ENCODE measurements at regions not wholly inside any gene's neighbourhood (a gene's known extent, or its start where the extent isn't known, plus 50 kb on each side); places are given as distances from the start of the nearest gene placed in this dataset.

DNA sequence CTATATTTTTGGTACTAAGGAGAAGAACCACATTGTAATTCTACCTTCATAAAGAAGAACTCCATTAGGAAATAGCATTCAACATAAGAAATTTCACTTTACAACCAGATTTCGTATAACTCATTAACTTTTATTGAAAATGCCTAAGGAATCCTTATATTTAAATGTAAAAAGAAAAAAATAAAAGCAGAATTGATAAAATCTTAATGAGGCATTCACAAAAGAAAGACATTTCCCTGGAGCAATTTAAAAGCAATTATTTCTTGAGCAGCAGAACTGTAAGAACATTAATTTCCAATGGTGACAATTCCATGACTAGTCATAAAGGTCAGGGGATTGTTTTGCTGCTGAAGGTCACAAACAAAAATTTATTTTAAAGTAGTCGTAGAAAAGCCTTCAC is 1192.8 kb upstream of the TMEM132C start:
- in situ Hi-C loops (cut with MboI; ENCODE audit: low sequenced_read_pairs): no loop called here

DNA sequence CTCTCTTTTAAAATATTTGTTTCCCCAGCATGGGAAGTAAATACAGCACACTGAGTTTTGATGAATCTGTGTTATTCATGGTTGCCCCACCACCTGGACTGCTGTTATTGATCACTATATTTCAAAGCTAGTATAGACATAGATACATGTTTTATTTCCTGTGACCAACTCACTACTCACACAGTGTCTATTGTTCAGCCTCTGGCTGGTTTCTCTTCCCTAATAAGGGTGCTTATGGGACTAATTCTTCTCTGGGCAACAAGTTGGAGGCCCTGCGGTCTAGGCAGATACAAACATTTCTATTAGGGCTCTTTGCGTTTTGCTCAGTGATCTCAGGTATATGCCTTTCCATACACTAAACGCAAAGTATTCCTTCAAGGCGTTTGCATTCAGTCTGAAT is 1191.0 kb upstream of the TMEM132C start:
- in situ Hi-C loops (cut with MboI; ENCODE audit: low sequenced_read_pairs): no loop called here

DNA sequence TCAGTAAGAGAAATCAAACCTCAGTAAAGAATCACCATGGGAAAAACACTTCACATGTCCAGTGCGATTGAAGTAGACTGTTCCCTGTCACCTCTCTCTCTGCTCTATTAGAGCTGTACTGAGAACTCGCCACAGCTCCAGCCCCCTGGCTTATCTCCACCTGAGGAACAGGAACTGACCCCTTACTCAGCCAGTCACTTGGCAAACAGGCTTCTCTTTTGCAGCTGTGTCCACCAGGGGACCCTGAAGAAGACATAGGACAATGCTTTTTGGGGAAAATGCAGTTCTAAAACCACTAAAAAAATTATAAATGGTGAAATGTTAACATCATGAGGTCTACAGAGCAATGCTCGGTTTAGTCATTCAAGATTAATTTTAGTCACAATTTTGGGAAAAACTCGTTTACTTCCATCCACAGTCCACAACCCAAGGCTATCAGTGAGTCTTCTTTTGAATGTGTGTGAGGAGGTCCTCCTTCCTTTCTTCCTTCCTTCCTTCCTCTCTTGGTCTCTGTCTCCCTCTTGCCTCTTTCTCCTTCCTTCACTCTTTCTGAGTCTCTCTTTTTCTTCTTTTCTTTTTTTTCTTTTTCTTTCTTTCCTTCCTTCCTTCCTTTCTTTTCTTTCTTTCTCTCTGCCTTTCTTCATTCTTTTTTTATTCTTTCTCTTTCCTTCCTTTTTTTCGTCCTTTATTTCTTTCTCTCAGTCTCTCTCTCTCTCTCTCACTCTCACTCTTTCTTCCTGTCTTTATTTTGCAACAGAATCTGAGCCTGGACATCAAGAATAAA is 1189.5 kb upstream of the TMEM132C start:
- in situ Hi-C loops (cut with MboI; ENCODE audit: low sequenced_read_pairs): no loop called here

DNA sequence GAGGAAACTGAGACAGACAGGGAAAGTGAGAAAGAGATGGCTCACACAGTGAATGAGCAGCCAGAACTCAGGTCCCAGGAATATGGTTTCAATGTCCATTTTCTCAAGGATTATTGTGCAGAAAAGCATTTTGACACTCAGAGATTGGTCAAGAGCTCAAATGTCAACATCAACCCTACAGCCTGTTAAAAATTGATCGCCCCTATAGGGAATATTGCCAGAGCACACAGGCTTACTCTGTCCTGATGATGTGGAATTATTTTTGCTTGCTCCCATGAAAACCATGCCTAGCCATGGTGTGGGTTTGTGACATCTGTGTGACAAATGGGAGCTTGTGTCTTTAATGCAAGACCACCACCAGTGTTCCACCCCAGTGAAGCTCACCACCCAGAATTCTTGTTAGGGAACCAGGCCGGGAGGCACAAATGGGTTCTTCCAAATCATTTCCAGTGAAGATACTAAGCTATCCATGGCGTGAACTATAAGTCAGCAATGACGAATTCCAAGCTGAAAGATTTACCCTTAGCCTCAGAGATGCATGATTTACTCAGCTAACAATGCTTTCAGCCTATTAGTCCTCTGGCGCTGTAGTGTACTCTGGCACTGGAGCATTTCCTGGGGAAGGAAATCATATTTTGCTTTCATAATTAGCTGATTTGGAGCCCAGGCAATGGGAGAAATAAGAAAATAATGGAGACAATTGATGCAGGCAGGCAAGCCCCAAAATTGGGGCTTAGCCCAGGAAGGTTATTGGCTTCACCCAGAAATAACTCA is 1188.2 kb upstream of the TMEM132C start:
- in situ Hi-C loops (cut with MboI; ENCODE audit: low sequenced_read_pairs): no loop called here

DNA sequence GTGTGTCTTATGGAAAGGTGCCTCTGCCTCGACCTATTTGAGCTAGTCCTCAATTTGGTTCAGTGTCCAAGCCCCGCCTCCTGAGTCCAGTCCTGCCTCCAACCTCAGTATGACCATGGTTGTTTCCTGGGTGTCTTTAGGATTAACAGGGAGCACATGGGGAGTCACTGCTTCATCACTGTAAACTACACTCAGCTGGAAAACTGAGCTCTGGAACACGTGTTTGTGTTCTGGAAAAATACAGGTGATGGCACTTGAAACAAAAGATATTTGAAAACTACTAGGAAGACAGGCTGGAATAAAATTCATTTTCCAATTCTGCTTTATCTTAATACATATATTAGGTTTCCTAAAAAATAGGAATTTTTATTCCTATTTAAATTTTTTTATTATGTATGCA is 1187.3 kb upstream of the TMEM132C start:
- in situ Hi-C loops (cut with MboI; ENCODE audit: low sequenced_read_pairs): no loop called here

DNA sequence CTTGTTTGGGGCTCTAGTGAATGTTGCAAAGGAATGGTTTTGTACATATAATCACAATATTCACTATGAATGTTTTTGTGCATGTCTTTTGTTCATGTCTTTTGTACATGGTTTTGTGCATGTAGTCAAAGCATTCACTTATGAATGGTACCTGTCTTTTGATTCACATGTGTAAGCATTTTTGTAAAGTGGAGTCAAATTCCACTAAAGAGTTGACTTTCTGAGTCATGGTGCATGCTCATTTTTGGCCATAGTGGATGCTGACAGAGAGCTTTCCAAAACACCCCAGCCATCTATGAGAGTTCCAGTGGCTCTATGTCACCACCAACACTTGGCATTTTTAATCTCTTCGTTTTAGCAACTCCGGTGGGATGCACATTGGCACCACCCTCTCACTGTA is 1185.9 kb upstream of the TMEM132C start:
- in situ Hi-C loops (cut with MboI; ENCODE audit: low sequenced_read_pairs): no loop called here

DNA sequence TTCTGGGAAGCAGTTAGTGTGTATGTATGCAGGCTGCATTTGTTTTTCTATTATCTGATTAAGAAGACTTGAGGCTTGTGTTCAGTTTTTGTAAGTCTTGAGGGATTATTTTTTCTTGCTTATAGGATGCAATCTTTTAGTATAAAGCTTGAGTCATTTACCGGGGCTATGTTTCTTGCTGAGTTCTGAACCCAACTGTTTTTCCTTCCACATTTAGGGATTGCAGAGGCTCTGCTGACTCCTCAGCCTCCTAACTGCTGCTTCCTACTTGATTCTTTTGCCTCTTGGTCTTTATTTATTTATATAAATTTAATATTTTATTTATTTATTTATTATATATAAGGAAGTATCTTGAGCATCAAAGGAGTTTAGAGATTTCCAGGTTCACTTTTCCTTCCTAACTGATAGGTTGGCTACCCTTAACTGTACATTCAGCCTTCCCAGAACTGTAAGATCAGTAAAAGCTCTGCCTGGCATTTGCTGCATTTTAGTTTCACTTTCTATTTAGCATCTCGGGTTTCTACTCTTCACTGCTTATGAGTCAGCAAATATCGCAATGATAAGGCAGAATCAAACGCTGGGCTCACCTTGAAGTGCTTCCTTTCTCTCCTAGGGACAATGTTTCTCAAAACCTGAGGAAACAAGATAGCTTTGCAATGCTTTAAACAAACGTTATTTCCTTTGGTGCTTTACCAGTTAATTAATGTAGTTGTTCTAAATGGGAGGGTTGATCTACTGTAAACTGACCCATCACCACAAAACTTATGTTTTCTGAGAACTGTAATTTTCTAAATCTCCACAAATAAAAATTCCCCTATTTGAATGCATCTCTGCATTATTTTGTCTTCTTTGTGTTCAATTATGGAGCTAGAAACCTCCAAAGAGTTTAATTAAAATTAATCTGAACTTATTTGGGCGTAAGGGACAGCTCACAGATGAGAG is 1183.7 kb upstream of the TMEM132C start:
- in situ Hi-C loops (cut with MboI; ENCODE audit: low sequenced_read_pairs): no loop called here

DNA sequence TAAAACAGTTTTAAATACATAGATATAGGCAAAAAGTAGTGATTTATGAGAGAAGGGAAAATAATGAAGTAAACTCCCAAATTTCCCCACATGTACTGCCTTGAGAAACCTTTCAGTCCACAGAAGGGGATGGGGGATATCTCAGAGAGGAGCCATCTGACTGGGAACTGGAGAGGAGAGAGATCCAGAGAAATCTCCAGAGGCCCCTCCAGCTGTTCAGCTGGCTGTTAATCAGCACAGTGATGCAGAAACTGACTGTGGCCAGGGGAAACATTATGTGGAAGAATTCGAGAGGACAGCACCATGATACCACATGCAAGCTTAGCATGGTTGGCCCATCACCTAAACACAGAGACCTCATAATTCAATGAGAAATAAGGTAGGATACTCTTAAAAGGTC is 1165.9 kb upstream of the TMEM132C start:
- in situ Hi-C loops (cut with MboI; ENCODE audit: low sequenced_read_pairs): no loop called here

DNA sequence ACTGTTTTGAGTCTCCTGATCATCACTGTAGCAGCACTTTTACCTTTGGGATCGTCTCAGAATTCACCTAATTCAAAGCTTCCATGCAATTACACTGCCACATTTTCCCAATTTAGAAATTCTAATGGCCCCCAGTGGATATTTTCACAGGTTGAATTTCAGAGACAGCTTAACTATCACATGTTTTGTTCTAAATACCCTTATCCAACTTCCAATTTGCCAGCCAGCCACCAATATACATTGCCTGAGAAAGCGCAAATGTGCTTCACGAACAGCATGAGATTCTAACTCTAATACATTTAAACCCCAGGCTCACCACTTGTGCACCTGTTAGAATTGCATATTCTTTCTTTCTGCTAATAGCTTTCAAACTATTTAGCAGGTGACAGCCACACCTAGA is 1160.9 kb upstream of the TMEM132C start:
- in situ Hi-C loops (cut with MboI; ENCODE audit: low sequenced_read_pairs): no loop called here

DNA sequence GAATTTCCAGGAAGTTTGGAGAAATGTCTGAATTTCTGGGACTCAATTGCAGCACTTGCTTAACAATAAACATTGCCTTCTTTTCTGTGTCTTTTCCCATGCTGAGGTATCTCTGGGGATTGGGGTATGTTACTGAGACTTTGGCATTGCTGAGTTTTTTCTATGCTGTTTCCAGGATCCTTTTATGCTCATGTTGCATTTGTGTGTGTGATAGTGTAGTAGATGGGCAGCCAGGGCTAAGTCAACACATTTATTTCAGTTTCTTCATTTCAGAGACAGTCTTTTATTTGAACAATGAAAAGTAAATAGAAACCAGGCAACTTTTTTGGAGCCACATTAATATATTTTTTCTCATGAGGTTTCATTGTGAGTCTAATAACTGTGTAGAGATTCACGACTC is 1160.3 kb upstream of the TMEM132C start:
- in situ Hi-C loops (cut with MboI; ENCODE audit: low sequenced_read_pairs): no loop called here

DNA sequence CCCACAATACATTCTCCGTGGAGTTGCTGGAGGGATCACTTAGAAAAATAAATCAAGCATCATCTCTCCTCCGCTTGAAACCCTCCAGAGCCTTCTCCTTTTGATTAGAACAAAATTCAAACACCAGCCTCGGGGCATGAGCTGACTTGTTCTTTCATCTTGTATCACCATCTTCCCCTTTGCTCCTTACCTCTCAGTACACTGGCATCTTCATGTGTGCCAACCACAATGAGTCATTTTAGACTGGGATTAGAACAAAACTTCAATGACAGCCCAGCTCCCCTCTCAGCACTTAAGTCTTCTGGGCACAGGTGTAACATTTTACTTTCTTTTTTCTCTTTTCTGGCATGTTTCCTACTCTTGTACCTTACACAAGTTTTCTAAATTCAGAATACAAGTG is 1159.2 kb upstream of the TMEM132C start:
- in situ Hi-C loops (cut with MboI; ENCODE audit: low sequenced_read_pairs): no loop called here

DNA sequence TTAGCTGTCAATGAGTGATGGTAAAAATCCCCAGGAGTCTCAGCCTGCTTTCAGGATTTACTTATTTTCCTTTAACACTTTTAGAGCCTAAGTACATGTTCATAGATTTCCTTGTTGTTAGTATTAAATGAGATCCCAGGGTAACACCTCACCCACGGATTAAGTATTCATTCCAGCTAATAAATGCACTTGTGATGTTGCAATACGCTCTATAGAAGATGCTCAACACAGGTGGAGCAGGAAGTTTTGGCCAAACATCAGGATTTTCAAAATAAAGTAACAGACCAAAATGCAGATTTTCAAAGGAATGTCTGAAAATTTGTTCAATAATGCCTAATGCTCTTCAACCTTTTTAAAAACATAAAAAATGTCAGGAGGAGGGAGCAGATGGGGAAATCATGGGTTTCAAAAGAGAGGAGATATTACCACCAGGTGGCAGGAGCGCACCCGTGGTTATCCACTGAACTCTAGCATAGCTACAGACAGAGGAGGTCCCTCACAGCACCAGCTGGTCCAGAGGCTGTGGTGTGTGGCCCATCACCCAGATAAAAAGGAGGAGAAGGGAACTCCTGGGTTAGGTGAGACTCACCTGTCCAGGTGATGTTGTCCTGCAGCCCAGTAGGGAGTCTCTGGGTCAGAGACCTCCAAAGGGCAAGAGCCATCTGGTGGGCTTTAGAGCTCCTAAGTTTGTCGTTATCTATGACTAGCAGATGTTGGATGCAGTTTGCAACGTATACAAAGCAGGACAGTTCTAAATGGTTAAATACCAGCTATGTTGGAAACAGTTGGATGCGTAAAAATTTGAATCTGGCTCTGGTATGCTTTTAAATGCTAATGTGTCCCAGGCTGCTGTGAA is 1158.4 kb upstream of the TMEM132C start:
- in situ Hi-C loops (cut with MboI; ENCODE audit: low sequenced_read_pairs): no loop called here

DNA sequence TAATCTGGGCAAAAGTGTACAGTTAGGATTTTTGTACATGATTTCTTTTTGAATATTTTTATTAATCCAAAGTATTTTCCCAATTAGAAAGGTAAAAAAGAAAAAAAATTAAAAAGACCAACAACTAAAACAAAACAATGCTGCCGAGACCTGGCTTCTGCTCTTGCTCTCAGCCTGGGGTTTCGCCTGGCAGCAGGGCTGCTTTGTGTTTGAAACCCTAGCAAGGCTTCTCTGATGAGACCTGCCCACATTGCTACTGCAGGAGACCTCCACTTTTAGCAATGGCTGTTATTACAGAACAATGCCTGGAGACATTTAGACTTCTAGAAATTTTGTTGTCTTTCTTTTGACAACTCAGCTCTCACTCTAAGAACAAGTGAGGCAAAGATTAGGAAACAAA is 1153.0 kb upstream of the TMEM132C start:
- in situ Hi-C loops (cut with MboI; ENCODE audit: low sequenced_read_pairs): no loop called here

DNA sequence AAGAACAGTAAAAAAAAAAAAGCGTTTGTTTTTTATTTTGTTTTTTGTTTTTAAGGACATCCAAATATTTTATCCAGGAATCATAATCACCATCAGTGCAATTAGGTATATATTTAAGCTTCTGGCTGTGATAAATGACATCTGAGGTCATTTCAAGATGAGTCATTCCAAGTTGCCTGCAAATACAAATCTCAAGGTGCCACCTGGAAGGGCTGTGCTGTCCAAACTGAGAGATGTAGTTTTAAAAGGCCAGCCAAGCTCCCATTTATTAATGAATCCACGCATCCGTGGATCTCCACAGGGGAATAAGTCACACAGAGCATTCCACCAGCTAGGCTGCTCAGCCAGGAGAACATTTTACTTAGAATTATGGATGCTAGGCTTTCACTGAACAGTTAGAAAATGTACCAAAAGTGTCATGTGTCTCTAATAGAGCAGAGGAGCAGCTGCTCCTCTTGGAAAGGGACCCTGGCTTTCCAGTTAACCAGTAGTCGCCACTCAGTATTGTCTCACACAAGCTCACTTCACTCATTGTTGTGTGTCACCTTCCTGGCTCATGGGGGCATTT is 1151.4 kb upstream of the TMEM132C start:
- in situ Hi-C loops (cut with MboI; ENCODE audit: low sequenced_read_pairs): no loop called here

DNA sequence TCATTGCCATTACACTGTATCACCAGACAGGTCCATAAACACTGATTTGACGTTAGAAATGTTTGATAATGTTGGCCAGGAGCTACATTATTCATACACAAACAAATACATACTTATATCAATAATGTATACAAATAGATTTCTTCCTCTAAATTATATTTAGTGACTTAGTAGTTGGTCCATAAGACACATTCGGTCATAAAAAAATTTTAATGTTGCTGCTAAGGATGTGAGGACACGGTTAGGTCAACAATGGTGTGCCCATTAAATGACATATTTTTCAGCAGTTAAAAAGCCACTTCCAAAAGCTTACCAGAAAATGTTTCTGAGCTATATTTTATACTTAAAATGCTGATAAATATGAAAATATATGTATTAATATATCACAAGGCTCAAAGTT is 1148.7 kb upstream of the TMEM132C start:
- in situ Hi-C loops (cut with MboI; ENCODE audit: low sequenced_read_pairs): no loop called here

DNA sequence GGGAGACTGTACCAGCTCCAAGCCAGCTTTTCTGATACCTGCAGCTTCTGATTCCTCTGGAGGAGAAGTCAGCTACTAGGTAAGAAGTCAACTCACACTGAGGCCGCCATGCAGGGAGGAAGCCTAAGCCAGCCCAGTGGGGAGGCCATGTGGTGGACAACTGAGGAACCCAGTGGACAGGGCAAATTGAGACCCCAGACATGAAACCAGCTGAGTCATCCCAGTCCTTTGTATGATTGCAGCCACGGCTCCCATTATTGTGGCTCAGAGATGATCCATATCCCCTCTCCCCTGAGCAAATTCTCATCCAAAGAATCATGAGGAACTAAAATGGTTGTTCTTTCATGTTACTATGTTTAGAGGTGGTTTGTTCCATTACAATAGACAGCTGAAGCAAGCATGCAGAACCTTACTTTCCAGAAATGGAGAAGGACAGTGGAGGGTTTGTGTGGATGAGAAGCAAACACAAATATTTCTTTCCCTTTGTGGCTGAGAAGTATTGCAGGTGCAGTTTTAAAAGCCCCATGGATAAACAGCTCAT is 1147.3 kb upstream of the TMEM132C start:
- in situ Hi-C loops (cut with MboI; ENCODE audit: low sequenced_read_pairs): no loop called here

DNA sequence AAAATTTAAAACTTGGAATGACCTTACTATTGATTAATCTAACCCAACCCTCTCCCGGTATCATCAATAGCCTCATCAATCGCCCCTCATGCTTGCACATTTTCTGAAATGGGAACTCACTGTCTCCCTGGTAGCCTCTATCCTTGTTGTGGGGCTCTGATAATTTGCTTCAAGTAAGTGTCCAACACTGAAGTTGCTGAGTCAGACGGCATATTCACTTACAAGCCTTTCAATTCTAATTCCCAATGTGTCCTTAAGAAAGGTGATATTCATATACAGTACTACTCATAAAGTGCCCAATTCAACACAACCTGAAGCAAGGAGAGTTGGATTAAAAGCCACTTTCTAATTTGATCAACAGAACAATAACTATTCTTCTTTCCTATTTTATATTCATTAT is 1146.1 kb upstream of the TMEM132C start:
- in situ Hi-C loops (cut with MboI; ENCODE audit: low sequenced_read_pairs): no loop called here

DNA sequence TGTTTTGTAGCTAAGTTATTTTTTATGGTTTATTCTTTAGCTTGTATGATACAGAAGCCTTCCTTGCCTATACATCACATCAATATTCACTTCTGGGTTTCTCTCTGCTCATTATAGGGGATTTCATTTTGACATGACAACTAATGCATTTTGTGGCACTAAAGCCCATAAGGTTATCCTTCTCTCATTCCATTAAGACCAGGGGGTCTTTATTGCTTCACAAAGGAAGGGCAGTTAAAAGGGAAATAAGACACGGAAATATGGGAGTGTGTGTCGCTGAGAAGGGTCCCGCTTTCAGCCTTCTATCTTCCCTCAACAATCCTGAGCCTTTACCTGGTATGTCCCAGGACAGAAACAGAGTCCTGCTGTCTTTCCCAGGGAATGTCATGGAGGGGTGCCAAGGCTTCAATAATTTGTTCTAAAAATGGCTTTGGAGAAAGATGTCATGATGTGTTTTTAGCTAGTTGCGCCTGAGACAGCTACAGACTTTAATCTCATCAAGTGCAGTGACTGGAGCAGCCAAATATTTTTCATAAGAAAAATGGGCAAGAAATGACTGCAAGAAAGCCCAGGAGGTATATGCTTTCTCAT is 1145.4 kb upstream of the TMEM132C start:
- in situ Hi-C loops (cut with MboI; ENCODE audit: low sequenced_read_pairs): no loop called here

DNA sequence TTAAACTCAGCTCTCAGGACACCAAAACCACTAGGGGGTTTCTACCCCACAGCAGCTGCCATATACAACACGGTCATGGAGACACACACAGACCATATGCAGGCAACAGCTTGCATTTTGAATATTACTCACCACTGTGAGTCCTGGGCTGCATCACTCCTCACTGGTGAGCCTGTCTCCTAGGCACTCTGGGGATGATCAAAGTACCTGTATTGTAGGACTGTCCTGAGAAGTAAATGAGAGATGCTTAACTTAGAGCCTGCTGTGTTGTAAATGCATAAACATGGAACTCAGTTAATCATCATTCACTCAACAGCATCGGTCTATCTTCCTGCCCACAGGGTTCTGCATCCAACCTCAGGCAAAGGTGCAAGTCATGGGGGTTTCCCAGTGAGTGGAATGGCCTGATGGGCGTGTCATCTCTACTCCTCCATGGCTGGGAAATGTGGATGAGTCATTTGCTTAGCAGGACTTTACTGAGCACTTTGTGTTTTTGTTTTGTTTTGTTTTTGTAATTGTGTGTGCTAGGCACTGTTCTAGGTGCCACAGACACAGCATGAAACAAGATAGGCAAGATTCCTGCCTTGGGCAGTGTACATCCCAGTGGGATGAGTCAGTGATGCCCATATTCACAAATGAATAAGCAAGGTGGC is 1141.2 kb upstream of the TMEM132C start:
- in situ Hi-C loops (cut with MboI; ENCODE audit: low sequenced_read_pairs): no loop called here

Measured in HL-60/S4 (cell line).